ENCODE measurements at regions not wholly inside any gene's neighbourhood (a gene's known extent, or its start where the extent isn't known, plus 50 kb on each side); places are given as distances from the start of the nearest gene placed in this dataset.

DNA sequence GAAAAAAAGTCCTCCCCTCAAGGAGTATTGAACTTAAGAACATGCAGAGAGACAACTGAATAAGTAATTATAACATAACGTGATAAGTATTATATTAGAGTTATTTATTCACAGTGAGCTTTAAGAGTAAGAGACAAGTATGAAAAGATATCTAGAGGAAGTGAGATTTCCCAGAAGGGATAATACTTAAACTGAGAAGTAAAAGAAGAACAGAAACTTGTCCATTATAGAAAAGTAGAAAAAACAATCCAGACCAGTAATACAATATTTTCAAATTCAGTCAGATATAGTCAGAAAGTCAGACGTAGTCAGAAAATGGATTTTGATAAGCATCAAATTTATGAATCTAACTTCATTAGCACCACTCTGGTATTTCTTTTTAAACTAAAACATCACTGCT lies 613.0 kb upstream of the CCNG1 start:
- H3K4me1 ChIP-seq (ENCODE audit: insufficient read depth) = no peaks in the 10 kb centered on the region
- WGBS = 74% methylated on average over 2 of the region's 2 CpGs
- DNase-seq (ENCODE audit: extremely low spot score) = no peak
- no peaks in the 10 kb centered on the region for H3K36me3 ChIP-seq (ENCODE audit: insufficient read depth)
- no peak overlapping the region for H3K4me3 ChIP-seq (ENCODE audit: low read depth, low read length)
- no peak overlapping the region for H3K27ac ChIP-seq (ENCODE audit: low read depth)

- no peak for DNase-seq (ENCODE audit: extremely low spot score)
- H3K4me1 ChIP-seq (ENCODE audit: insufficient read depth) = no peaks in the 10 kb centered on the region
- H3K4me3 ChIP-seq (ENCODE audit: low read depth, low read length) = no peak overlapping the region
- no peak overlapping the region for H3K27ac ChIP-seq (ENCODE audit: low read depth)
- H3K36me3 ChIP-seq (ENCODE audit: insufficient read depth) = no peaks in the 10 kb centered on the region
- 62% methylated on average over 1 of the region's 1 CpG for WGBS
Measured at GRCh38 chr5:162837155-162837554, 600.2 kb upstream of the CCNG1 start.

DNA sequence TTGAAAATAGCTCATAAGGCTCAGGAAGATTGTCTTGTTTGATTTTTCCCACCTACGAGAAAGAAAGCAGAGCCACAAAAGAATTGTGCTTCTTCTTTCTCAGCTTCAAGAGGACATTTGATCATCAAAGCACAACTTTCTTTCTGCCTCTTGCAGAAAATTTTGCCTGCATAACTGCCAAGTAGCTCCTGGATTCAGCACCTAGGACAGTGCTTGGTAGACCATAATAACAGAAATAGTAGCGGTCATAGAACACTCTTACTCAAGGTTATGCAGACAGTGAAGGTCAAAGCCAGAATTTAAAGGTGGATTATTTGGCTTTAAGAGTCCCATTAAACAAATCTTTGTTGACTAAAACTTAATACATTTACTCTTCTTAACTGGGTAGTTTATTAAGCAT lies 594.7 kb upstream of the CCNG1 start:
- 55% methylated on average over 2 of the region's 2 CpGs for WGBS
- Histone ChIP-seq H3K27ac (ENCODE audit: low read depth) (no peak overlapping the region), H3K4me1 (ENCODE audit: insufficient read depth) (no peaks in the 10 kb centered on the region), H3K4me3 (ENCODE audit: low read depth, low read length) (no peak overlapping the region), H3K36me3 (ENCODE audit: insufficient read depth) (no peaks in the 10 kb centered on the region)
- DNase-seq (ENCODE audit: extremely low spot score) = no peak

- H3K36me3 ChIP-seq (ENCODE audit: insufficient read depth) = no peaks in the 10 kb centered on the region
- WGBS = 78% methylated on average over 2 of the region's 2 CpGs
Measured at GRCh38 chr5:162852134-162852533, 585.3 kb upstream of the CCNG1 start.

GRCh38 chr5:162858770-162859169 lies 578.6 kb upstream of the CCNG1 start:
- Histone ChIP-seq H3K27ac (ENCODE audit: low read depth) (no peak overlapping the region), H3K4me1 (ENCODE audit: insufficient read depth) (no peaks in the 10 kb centered on the region), H3K36me3 (ENCODE audit: insufficient read depth) (no peaks in the 10 kb centered on the region), H3K4me3 (ENCODE audit: low read depth, low read length) (no peak overlapping the region)
- whole genome bisulfite sequencing = 93% methylated on average over 4 of the region's 4 CpGs
- DNase-seq (ENCODE audit: extremely low spot score) = no peak

More at GRCh38 chr5:162852134-162852533, 585.3 kb upstream of the CCNG1 start:
- no peak overlapping the region for H3K27ac ChIP-seq (ENCODE audit: low read depth)
- no peaks in the 10 kb centered on the region for H3K4me1 ChIP-seq (ENCODE audit: insufficient read depth)
- H3K4me3 ChIP-seq (ENCODE audit: low read depth, low read length) = no peak overlapping the region
- DNase-seq (ENCODE audit: extremely low spot score) = no peak

GRCh38 chr5:162870966-162871365 lies 566.4 kb upstream of the CCNG1 start:
- no peak for DNase-seq (ENCODE audit: extremely low spot score)
- Histone ChIP-seq H3K36me3 (ENCODE audit: insufficient read depth) (no peaks in the 10 kb centered on the region), H3K4me1 (ENCODE audit: insufficient read depth) (no peaks in the 10 kb centered on the region), H3K4me3 (ENCODE audit: low read depth, low read length) (no peak overlapping the region), H3K27ac (ENCODE audit: low read depth) (no peak overlapping the region)

DNA sequence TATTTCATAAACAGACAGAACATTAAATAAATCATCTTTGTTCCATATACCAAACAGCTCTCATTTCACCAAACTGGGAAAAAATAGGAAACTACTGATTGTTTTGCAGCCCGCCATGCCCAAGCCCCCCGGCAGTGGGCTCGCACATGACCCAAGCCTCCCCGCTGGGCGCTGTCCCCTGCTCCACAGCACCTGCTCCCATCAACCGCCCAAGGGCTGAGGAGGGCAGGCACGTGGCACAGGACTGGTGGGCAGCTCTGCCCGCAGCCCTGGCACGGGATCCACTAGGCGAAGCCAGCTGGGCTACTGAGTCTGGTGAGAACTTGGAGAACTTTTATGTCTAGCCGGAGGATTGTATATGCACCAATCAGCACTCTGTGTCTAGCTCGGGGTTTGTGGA lies 554.8 kb upstream of the CCNG1 start:
- no peaks in the 10 kb centered on the region for H3K4me1 ChIP-seq (ENCODE audit: insufficient read depth)
- DNase-seq (ENCODE audit: extremely low spot score) = no peak
- no peaks in the 10 kb centered on the region for H3K36me3 ChIP-seq (ENCODE audit: insufficient read depth)
- H3K27ac ChIP-seq (ENCODE audit: low read depth) = no peak overlapping the region
- H3K4me3 ChIP-seq (ENCODE audit: low read depth, low read length) = no peak overlapping the region
- WGBS = 88% methylated on average over 12 of the region's 12 CpGs

GRCh38 chr5:162886717-162887116 lies 550.7 kb upstream of the CCNG1 start:
- no peak overlapping the region for H3K27ac ChIP-seq (ENCODE audit: low read depth)
- 61% methylated on average over 6 of the region's 6 CpGs for WGBS
- H3K4me1 ChIP-seq (ENCODE audit: insufficient read depth) = no peaks in the 10 kb centered on the region
- no peak overlapping the region for H3K4me3 ChIP-seq (ENCODE audit: low read depth, low read length)
- no peak for DNase-seq (ENCODE audit: extremely low spot score)
- no peaks in the 10 kb centered on the region for H3K36me3 ChIP-seq (ENCODE audit: insufficient read depth)

GRCh38 chr5:162888268-162888667 lies 549.1 kb upstream of the CCNG1 start:
- no peak overlapping the region for H3K27ac ChIP-seq (ENCODE audit: low read depth)
- WGBS = 96% methylated on average over 2 of the region's 2 CpGs
- H3K36me3 ChIP-seq (ENCODE audit: insufficient read depth) = no peaks in the 10 kb centered on the region
- no peak overlapping the region for H3K4me3 ChIP-seq (ENCODE audit: low read depth, low read length)
- DNase-seq (ENCODE audit: extremely low spot score) = no peak
- H3K4me1 ChIP-seq (ENCODE audit: insufficient read depth) = no peaks in the 10 kb centered on the region

GRCh38 chr5:162911873-162912272 lies 525.5 kb upstream of the CCNG1 start:
- H3K36me3 ChIP-seq (ENCODE audit: insufficient read depth) = no peaks in the 10 kb centered on the region
- H3K4me1 ChIP-seq (ENCODE audit: insufficient read depth) = no peaks in the 10 kb centered on the region
- WGBS = 64% methylated on average over 2 of the region's 2 CpGs
- DNase-seq (ENCODE audit: extremely low spot score) = no peak
- H3K27ac ChIP-seq (ENCODE audit: low read depth) = no peak overlapping the region
- H3K4me3 ChIP-seq (ENCODE audit: low read depth, low read length) = no peak overlapping the region

GRCh38 chr5:162916368-162916767 lies 521.0 kb upstream of the CCNG1 start:
- WGBS = 45% methylated on average over 2 of the region's 2 CpGs
- Histone ChIP-seq H3K36me3 (ENCODE audit: insufficient read depth) (no peaks in the 10 kb centered on the region), H3K4me3 (ENCODE audit: low read depth, low read length) (no peak overlapping the region), H3K27ac (ENCODE audit: low read depth) (no peak overlapping the region), H3K4me1 (ENCODE audit: insufficient read depth) (no peaks in the 10 kb centered on the region)
- no peak for DNase-seq (ENCODE audit: extremely low spot score)

GRCh38 chr5:162929104-162929503 lies 508.3 kb upstream of the CCNG1 start:
- 49% methylated on average over 2 of the region's 2 CpGs for WGBS

DNA sequence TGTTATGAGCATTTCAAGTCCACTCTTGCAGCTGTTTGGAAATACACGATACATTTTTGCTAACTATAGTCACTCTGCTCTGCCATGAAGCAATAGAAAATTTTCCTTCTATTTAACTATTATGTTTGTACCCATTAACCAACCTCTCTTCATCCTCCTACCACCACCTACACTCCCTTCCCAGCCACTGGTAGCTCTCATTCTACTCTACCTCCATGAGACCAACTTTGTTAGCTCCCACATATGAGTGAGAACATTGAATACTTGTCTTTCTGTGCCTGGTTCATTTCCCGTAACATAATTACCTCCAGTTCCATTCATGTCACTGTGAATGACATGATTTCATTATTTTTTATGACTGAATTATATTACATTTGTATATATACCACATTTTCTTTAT lies 505.9 kb upstream of the CCNG1 start:
- Histone ChIP-seq H3K36me3 (ENCODE audit: insufficient read depth) (no peaks in the 10 kb centered on the region), H3K27ac (ENCODE audit: low read depth) (no peak overlapping the region), H3K4me3 (ENCODE audit: low read depth, low read length) (no peak overlapping the region), H3K4me1 (ENCODE audit: insufficient read depth) (no peaks in the 10 kb centered on the region)
- WGBS = 87% methylated on average over 2 of the region's 2 CpGs
- DNase-seq (ENCODE audit: extremely low spot score) = no peak

More at GRCh38 chr5:162929104-162929503, 508.3 kb upstream of the CCNG1 start:
- DNase-seq (ENCODE audit: extremely low spot score) = no peak
- Histone ChIP-seq H3K4me1 (ENCODE audit: insufficient read depth) (no peaks in the 10 kb centered on the region), H3K36me3 (ENCODE audit: insufficient read depth) (no peaks in the 10 kb centered on the region), H3K4me3 (ENCODE audit: low read depth, low read length) (no peak overlapping the region), H3K27ac (ENCODE audit: low read depth) (no peak overlapping the region)

DNA sequence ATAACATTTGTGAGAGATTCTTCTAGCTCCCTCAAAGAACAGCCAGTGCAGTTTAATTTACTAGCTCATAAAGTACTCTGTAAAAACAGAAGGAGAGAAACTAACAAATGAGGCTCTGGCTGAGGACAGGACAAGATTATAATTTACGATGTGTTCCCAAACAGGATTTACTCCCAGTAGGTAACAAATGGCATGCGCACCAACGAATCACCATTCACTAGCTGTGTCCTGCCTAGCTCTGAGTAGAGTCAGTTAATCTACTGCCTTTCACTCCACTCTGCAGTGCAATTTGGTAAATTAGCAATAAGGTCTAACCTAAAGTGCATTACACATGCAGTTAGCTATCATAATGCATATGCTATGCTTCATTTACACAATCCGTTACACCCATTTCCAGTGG lies 497.4 kb upstream of the CCNG1 start:
- Histone ChIP-seq H3K36me3 (ENCODE audit: insufficient read depth) (no peaks in the 10 kb centered on the region), H3K4me1 (ENCODE audit: insufficient read depth) (no peaks in the 10 kb centered on the region), H3K27ac (ENCODE audit: low read depth) (no peak overlapping the region), H3K4me3 (ENCODE audit: low read depth, low read length) (no peak overlapping the region)
- no peak for DNase-seq (ENCODE audit: extremely low spot score)
- 43% methylated on average over 4 of the region's 4 CpGs for WGBS

GRCh38 chr5:162948677-162949076 lies 488.7 kb upstream of the CCNG1 start:
- 75% methylated on average over 4 of the region's 4 CpGs for WGBS
- no peaks in the 10 kb centered on the region for H3K36me3 ChIP-seq (ENCODE audit: insufficient read depth)

More at GRCh38 chr5:162948677-162949076, 488.7 kb upstream of the CCNG1 start:
- DNase-seq (ENCODE audit: extremely low spot score) = no peak
- no peaks in the 10 kb centered on the region for H3K4me1 ChIP-seq (ENCODE audit: insufficient read depth)
- H3K4me3 ChIP-seq (ENCODE audit: low read depth, low read length) = no peak overlapping the region
- no peak overlapping the region for H3K27ac ChIP-seq (ENCODE audit: low read depth)
